Epithelial cell of proximal tubule (primary cell): ENCODE measurements at regions not wholly inside any gene's neighbourhood (a gene's known extent, or its start where the extent isn't known, plus 50 kb on each side); places are given as distances from the start of the nearest gene placed in this dataset.
"Not testable (repeated sequence)": the region's sequence is repeated elsewhere in the genome, so short reads cannot be mapped to it uniquely, and the experiment has no call there.

Experiments used
- DNase-seq: peaks from one replicate; pipeline ENCODE4 v3.0.0-alpha.2; 2011; ENCODE audit warnings: low read depth
- H3K4me3 ChIP-seq: 2 replicates; pipeline ENCODE4 v1.5.1; 2011; ENCODE audit warnings: low read depth, mild to moderate bottlenecking, low read length
- TF ChIP-seq, protein P1 (sequence below): conservative IDR thresholded peaks from 2 replicates; pipeline ENCODE4 v1.5.1; 2012; ENCODE audit warnings: low read depth, mild to moderate bottlenecking, low read length

DNA sequence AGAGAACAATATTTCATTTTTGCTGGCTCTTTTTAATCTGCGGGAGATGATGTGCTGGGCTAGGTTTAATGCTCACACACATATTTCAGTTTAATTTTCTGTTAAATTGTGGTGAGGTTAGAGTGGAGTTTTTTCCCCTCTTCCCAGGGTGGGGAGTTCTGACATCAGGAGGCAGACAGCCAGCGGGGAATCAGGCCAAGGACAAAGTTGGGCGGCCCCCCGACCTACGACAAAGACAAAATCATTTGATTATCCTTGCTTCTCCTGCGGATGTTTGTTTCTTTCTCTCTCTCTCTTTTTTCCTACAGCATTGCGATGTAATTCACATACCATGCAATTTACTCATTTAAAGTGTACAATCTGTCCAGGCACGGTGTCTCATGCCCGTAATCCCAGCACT is 295.9 kb downstream of the NPIPA7 start:
- DNase-seq, H3K4me3 ChIP-seq: not testable (repeated sequence)

DNA sequence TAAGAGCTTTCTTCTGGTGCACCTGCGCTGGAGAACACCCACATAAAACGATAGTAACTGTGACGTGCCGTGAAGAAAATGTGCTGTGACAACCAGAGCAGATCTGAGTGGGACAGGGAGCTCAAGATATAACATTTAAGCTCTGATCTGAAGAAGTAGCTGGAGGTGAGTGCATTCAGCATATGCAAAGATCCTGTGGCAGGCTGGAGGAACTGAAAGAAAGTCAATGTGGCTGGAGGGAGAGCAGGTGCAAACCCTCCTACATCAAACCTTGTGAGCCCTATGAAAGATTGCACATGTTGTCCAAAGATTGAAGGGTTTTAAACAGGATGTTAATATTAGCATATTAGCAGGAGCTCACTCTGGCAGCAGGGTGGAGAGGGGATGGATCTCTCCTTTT is 342.9 kb downstream of the NPIPA7 start:
- not testable (repeated sequence) for DNase-seq, H3K4me3 ChIP-seq

DNA sequence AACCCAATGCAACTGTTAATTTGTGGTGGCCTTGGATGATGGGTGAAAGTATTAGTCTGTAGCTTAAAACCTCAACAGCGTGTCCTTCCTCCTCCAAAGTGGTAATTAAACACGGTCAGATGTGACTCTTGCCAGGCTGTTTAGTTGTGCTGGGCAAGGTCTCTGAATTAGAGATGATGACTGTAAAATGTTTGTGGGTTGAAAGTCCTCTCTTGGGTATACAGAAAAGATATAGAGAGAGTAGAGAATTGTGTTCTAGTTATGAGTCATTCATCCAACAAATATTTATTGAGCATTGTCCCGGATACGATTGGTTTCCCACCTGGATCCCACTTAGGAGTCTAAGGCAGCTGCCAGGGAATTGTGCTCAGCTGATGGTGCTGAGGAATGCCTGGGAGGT is 343.7 kb downstream of the NPIPA7 start:
- not testable (repeated sequence) for DNase-seq, H3K4me3 ChIP-seq

DNA sequence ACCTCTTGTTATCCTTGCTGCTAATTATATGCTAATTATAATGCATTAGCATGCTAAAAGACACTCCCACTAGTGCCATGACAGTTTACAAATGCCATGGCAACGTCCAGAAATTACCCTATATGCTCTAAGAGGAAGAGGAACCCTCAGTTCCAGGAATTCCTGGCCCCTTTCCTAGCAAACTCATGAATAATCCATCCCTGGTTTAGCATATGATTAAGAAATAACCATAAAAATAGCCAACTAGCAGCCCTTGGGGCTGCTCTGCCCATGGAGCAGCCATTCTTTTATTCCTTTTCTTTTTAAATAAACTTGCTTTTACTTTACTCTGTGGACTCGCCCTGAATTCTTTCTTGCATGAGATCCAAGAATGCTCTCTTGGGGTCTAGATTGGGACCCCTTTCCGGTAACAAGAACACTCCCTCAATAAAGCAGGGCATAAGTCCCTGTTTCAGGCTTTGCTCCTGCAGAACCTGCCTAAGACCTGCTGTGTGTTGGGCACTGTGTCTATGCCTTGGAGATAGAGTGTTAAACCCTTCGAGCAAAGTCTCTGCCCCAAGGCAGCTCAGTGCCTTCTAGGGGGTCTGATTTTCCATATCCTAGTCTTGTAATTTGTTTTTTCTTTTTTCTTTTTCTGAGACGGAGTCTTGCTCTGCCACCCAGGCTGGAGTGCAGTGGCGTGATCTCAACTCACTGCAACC is 345.0 kb downstream of the NPIPA7 start:
- not testable (repeated sequence) for DNase-seq, H3K4me3 ChIP-seq

DNA sequence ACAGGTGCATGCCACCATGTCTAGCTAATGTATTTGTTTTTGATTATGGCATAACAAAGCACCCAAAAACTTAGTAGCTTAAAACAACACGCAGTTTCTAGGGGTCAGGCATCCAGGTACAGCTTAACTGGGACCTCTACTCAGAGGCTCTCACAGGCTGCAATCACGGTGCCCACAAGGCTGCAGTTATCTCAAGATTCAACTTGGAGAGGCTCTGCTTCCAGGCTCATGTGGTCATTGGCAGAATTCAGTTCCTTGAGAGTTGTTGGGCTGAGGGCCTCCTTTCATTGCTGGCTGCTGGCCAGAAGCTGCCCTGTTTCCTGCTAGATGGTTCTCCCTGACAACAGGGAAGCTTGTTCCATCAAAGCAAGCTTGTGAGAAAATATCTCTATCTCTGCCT is 348.1 kb downstream of the NPIPA7 start:
- not testable (repeated sequence) for DNase-seq, H3K4me3 ChIP-seq

DNA sequence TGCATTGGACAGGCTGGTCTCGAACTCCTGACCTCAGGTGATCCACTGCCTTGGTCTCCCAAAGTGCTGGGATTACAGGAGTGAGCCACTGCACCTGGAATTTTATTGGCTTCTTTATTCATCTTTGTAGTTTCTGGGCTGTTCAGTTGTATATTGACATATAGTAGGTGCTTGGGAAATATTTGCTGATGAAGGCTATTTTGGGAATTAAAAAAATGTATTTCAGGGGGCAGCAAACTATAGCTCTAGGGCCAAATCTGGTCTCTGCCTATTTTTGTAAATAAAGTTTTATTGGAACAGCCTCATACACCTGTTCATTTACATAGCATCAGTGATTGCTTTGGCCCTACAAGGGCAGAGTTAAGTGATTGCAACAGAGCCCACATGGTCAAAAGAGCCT is 363.6 kb downstream of the NPIPA7 start:
- DNase-seq, H3K4me3 ChIP-seq: not testable (repeated sequence)

DNA sequence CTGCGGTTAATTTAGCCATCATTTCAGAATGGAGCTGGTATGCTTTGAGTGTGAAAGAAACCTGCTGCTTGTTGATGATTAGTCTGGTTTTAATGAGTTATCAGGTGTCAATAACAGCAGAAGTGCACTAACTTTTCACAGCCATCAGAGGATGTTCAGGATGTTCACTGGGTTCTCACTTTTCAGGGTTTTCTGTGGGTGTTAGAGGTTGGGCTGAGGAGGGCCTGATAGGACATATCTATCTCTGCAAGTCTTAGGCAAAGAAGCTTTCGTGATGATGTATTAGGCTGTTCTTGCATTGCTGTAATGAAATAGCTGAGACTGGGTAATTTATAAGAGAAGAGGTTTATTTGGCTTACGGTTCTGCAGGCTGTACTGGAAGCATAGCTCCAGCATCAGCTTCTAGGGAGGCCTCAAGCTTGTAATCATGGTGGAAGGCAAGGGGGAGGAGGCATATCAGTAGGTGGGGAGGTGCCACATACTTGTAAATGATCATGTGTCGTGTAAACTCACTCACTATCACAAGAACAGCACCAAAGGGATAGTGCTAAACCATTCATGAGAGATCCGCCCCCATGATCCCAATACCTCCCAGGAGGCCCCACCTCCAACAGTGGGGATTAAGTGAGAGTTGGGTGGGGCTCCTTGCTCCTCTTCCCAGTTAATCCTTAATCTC is 376.2 kb downstream of the NPIPA7 start:
- not testable (repeated sequence) for DNase-seq

DNA sequence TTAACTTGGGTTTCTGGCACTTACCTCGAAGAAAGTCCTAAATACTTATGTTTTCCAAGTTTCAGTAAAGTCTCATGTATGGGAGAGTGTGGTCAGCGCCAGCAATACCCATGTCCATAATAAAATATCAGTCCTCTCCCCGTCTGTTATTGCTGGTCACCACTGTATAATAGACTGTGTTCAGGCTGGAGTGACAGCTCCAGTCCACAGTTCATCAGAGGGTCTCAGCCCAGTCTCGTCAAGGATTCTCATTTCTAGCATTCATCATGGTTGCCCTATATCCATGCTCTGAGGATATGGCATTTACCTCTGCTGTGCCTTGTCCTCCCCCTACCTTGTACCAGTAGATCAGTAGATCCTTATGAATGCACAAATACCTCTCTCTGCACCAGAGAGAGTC is 384.5 kb downstream of the NPIPA7 start:
- H3K4me3 ChIP-seq: no peak overlapping the region

More for the DNA sequence above, 376.2 kb downstream of the NPIPA7 start:
- not testable (repeated sequence) for H3K4me3 ChIP-seq

DNA sequence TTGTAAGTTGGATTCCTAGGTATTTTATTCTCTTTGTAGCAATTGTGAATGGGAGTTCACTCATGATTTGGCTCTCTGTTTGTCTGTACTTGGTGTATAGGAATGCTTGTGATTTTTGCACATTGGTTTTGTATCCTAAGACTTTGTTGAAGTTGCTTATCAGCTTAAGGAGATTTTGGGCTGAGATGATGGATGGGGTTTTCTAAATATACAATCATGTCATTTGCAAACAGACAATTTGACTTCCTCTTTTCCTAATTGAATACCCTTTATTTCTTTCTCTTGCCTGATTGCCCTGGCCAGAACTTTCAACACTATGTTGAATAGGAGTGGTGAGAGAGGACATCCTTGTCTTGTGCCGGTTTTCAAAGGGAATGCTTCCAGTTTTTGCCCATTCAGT is 391.8 kb downstream of the NPIPA7 start:
- not testable (repeated sequence) for DNase-seq, H3K4me3 ChIP-seq

More for the DNA sequence above, 384.5 kb downstream of the NPIPA7 start:
- TF ChIP-seq, protein P1, sequence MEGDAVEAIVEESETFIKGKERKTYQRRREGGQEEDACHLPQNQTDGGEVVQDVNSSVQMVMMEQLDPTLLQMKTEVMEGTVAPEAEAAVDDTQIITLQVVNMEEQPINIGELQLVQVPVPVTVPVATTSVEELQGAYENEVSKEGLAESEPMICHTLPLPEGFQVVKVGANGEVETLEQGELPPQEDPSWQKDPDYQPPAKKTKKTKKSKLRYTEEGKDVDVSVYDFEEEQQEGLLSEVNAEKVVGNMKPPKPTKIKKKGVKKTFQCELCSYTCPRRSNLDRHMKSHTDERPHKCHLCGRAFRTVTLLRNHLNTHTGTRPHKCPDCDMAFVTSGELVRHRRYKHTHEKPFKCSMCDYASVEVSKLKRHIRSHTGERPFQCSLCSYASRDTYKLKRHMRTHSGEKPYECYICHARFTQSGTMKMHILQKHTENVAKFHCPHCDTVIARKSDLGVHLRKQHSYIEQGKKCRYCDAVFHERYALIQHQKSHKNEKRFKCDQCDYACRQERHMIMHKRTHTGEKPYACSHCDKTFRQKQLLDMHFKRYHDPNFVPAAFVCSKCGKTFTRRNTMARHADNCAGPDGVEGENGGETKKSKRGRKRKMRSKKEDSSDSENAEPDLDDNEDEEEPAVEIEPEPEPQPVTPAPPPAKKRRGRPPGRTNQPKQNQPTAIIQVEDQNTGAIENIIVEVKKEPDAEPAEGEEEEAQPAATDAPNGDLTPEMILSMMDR: no peak
- no peak for DNase-seq

DNA sequence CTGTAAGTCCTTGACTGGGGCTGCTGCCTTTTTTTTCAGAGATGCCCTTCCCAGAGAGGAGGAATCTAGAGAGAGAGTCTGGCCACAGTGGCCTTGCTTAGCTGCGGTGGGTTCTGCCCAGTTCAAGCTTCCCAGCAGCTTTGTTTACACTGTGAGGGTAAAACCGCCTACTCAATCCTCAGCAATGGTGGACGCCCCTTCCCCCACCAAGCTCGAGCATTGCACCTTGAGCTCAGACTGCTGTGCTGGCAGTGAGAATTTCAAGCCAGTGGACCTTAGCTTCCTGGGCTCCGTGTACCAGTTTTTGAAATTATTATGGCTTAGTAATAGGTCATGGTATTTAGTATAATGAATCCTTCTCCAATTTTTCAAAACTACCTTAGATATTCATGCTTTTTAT is 395.4 kb downstream of the NPIPA7 start:
- H3K4me3 ChIP-seq: no peak overlapping the region
- TF ChIP-seq, protein P1: no peak
- DNase-seq: no peak

DNA sequence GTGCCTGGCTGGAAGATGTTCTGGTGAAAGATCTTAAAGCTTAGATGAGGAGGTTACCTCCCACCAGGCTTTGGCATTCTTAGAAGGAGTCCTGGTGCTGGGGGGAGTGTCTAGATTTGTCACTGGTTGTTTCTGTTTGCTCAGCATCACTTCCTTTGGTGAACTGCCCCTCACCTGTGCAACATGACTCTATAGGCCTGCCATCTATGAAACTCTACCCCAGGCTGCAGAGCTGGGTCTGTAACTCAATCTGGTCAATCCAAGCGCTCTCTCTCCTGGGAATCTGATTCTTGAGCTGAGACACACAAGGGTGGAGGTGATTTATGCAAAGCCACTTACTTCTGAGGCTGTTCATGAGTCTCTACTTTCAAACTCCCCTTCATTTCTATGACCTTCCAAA is 399.4 kb downstream of the NPIPA7 start:
- no peak overlapping the region for H3K4me3 ChIP-seq
- DNase-seq: no peak
- TF ChIP-seq, protein P1: no peak
